ENCODE measurements at regions not wholly inside any gene's neighbourhood (a gene's known extent, or its start where the extent isn't known, plus 50 kb on each side); places are given as distances from the start of the nearest gene placed in this dataset.
"Not testable (repeated sequence)": the region's sequence is repeated elsewhere in the genome, so short reads cannot be mapped to it uniquely, and the experiment has no call there.

GRCh38 chr1:18561967-18562366, 68.7 kb upstream of the PAX7 start:
- DNase-seq (ENCODE audit: low spot score): no peak

GRCh38 chr1:18564676-18565075, 66.0 kb upstream of the PAX7 start:
- DNase-seq (ENCODE audit: low spot score): no peak

DNA sequence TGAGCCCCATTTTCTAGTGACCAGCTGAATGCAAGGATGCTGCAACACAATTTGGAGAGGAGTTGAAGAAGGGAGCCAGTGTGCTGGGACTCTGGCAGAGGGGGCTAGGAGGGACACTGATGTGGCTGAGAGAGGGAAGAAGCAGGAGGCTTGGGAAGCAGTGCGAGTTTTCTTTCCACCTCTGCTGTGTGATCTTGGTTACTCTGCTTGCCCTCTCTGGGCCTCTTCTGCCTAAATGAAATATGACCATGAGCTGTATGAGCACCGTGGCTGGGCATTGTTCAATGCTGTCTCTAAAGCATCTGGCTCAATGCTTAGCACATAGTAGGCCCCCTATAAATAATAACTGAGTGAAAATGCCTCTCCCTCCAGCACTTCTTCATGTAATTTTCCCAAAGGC, 65.3 kb upstream of the PAX7 start:
- DNase-seq (ENCODE audit: low spot score): no peak

- no peak for DNase-seq (ENCODE audit: low spot score)
Observed at GRCh38 chr1:18568489-18568888, 62.2 kb upstream of the PAX7 start.

DNA sequence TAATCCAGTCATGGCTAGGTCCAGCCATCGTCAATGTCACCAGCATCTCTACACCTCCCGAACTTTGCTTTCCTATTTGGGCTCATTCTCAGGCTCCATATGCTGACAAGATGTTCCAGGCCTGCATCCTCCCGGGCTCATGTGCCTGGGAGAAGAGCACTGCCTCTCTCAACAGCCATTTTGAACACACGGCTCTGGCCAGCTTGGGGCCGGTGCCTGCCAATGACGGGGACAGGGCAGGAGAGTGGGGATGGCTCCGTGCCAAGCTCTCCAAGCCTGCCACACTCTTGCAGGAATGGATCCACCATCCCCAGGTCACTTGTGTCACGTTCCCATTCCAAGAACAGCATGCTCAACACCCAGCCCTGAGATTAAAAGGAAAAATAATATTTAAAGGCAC, 61.4 kb upstream of the PAX7 start:
- DNase-seq (ENCODE audit: low spot score): no peak

GRCh38 chr1:18569811-18570545, 60.7 kb upstream of the PAX7 start:
- DNase-seq (ENCODE audit: low spot score): no peak

- DNase-seq (ENCODE audit: low spot score): no peak
Observed at GRCh38 chr1:18571275-18571674, 59.4 kb upstream of the PAX7 start.

DNA sequence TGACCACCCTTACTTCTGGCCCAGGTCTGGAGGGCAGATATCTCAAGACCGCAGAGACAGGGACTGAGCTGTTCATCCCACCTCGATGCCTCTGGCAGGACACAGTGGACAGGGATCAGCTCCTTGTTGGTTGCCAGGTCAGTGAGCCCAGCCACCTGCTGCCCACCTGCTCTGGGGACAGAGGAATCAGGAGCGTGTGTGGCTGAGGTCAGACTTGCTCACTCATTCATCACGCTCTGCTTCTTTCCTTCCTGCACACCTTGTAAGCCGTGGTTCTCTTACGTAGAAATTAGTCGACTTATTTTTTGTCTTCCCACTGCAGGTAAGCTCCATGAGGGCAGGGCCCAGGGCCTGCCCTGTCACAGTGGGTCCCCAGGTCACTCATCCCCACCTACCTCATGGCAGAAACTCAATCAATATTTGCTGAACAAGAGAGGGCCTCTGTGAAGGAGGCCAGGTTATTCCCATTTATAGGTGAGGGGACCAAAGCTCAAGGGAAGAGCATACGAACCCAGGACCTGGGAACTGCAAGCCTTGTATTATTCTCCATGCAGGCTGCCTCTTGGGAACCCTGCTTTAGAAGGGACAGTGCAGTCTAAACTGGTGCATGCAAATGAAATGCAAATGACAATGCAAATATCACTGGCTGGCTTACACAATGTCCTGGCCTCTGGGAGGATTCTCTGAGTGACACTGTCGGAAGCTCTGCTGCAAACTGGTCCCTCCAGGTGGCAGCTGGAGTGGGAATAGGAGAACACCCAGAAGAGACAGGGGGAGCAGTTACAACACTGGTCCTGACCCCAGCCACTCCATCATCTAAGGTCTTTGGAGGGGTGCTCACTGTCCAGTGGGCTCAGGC, 58.4 kb upstream of the PAX7 start:
- no peak for DNase-seq (ENCODE audit: low spot score)

- DNase-seq (ENCODE audit: low spot score): no peak
Observed at GRCh38 chr1:18573170-18573569, 57.5 kb upstream of the PAX7 start.

- no peak for DNase-seq (ENCODE audit: low spot score)
Observed at GRCh38 chr1:18574754-18575153, 55.9 kb upstream of the PAX7 start.

DNA sequence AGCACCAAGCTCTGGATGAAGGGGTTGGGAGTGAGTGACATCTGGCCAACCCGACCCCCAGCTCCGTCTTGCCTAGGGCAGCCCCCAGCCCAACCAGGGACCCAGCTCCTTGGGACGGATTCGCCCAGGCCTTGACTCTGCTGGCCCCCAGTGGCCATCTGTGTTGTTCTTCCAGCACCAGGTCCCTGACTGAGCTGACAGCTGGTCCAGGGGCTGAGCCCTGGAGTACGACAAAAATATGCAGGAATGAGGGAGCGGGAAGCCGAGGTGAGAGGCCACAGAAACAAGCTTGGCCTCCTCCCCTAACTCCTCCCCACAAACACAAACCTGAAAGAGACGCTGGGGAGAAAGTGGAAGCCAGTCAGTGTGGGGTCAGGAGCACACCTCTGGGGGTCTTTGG, 55.0 kb upstream of the PAX7 start:
- peak; percentile 61 for DNase-seq (ENCODE audit: low spot score)

GRCh38 chr1:18578271-18578670, 52.4 kb upstream of the PAX7 start:
- no peak for DNase-seq (ENCODE audit: low spot score)

- DNase-seq (ENCODE audit: low spot score): not testable (repeated sequence)
Observed at GRCh38 chr1:18579267-18579666, 51.4 kb upstream of the PAX7 start.

- no peak for DNase-seq (ENCODE audit: low spot score)
Observed at GRCh38 chr1:18580047-18580446, 50.6 kb upstream of the PAX7 start.

DNA sequence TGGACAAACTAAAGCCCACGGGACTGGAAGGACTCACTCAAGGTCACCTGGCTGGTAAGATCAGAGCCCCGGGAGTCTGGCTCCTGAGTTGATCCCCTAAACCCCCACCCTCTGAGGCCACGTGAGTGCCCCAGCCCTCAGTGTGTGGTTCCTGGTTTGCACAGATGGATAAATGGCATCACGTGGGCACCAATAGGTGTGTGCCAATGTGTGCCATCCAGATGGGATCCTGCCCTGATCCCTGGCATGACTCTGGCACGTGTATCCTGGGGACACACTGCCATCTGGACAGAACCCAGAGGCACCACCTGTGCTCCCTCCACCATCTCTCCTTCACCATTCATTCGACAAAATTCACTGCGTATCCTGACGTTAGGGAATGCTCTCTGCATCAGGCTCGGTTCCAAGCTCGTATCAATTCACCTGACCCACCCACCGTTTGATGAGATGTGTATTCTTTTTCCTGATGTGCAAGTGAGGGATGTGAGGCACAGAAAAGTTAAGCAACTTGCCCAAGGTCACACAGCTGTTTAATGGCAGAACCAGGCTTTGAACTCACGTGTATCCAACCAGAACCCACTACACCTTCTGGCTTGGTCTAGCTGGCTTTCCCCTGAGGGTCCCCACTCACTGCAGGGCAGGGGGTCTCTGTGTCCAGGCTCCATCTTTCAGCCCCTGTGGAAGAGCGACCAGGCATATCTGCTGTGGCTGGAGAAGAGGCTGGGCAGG, 49.8 kb upstream of the PAX7 start:
- DNase-seq (ENCODE audit: low spot score): no peak

Measured in hepatic stellate cell (primary cell).